ENCODE measurements at regions not wholly inside any gene's neighbourhood (a gene's known extent, or its start where the extent isn't known, plus 50 kb on each side); places are given as distances from the start of the nearest gene placed in this dataset.

DNA sequence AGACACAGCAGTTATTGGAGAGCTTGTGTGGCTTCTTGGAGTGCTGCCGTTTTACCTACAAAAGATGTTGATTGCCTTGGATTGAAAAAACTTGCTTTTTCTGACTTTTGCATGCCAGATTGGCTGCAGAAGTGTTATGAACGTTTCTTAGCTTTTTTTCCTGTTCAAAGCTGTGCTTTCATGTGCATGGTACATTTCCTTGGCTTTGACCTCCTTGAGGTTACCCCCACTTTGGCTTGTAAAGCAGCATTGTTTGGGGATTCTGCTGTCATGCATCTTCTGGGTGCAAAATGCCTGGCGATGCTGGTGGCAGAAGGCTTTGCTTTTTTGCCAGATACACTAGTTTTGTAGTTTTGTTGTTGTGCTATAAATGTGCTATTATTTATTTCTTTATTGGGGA, 80.0 kb downstream of the JRKL start:
- Histone ChIP-seq H3K4me3 (replicated peaks in 1 of 3; ENCODE audit: insufficient read depth in 1 of 3, low read depth in 1 of 3, low read length in 3 of 3) (no peak overlapping the region), H4K20me1 (replicated peaks; ENCODE audit: control insufficient read depth, extremely low read depth, insufficient read depth, low read length) (no peaks in the 10 kb centered on the region), H3K9me3 (replicated peaks; ENCODE audit: control insufficient read depth, insufficient read depth, low read length) (no peaks in the 10 kb centered on the region), H3K79me2 (ENCODE audit: control insufficient read depth, insufficient read depth, low read length) (no peaks in the 10 kb centered on the region), H2AFZ (ENCODE audit: low read depth, low read length) (no peak overlapping the region), H3K27me3 (ENCODE audit: control insufficient read depth in 2 of 2, insufficient read depth in 2 of 2, low read length in 2 of 2) (no peaks in the 10 kb centered on the region), H3K36me3 (ENCODE audit: control insufficient read depth in 2 of 2, extremely low read depth in 1 of 2, insufficient read depth in 2 of 2, low read length in 2 of 2) (no peaks in the 10 kb centered on the region), H3K27ac (ENCODE audit: insufficient read depth, low read depth, low read length) (no peak overlapping the region), H3K9me1 (replicated peaks; ENCODE audit: control insufficient read depth, extremely low read depth, insufficient read depth, low read length) (no peaks in the 10 kb centered on the region), H3K4me1 (ENCODE audit: control insufficient read depth, extremely low read depth, insufficient read depth, low read length) (no peaks in the 10 kb centered on the region), H3K9ac (replicated peaks; ENCODE audit: extremely low read depth, insufficient read depth, low read length) (no peak overlapping the region), H3K4me2 (ENCODE audit: insufficient read depth, low read length) (no peak overlapping the region)
- no TSS peak for BruUV-seq (replicated peaks)
- ChIA-PET CTCF (interaction anchor here (1.1 kb wide), 1 partner anchor 76 kb away, joined by 3 read pairs; no protein-coding TSS in a partner anchor), POLR2A (no interaction called here)
- no peak for FAIRE-seq
- no peak for DNase-seq (ENCODE audit: low read depth, low spot score)
- intact Hi-C loops (cut with micrococcal nuclease) (loop anchor here (10.0 kb wide), 1 partner anchor 1145 kb away; no protein-coding TSS in a partner anchor), dilution Hi-C loops (cut with MboI; ENCODE audit: extremely low pct_ligation_motif_present, low sequenced_read_pairs) (no loop called here)
- TF ChIP-seq POLR2A (IDR thresholded peaks at IDR 0.05; ENCODE audit: low read depth, low read length) = no peak
- no peak for TF ChIP-seq MYC (IDR thresholded peaks at IDR 0.05; ENCODE audit: low read depth, low read length)
- TF ChIP-seq JUN (IDR thresholded peaks at IDR 0.05; ENCODE audit: borderline replicate concordance, insufficient read depth, insufficient read length, low read depth) = no peak
- TF ChIP-seq, protein P1, sequence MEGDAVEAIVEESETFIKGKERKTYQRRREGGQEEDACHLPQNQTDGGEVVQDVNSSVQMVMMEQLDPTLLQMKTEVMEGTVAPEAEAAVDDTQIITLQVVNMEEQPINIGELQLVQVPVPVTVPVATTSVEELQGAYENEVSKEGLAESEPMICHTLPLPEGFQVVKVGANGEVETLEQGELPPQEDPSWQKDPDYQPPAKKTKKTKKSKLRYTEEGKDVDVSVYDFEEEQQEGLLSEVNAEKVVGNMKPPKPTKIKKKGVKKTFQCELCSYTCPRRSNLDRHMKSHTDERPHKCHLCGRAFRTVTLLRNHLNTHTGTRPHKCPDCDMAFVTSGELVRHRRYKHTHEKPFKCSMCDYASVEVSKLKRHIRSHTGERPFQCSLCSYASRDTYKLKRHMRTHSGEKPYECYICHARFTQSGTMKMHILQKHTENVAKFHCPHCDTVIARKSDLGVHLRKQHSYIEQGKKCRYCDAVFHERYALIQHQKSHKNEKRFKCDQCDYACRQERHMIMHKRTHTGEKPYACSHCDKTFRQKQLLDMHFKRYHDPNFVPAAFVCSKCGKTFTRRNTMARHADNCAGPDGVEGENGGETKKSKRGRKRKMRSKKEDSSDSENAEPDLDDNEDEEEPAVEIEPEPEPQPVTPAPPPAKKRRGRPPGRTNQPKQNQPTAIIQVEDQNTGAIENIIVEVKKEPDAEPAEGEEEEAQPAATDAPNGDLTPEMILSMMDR (IDR thresholded peaks at IDR 0.05; ENCODE audit: extremely low read depth in 1 of 2, insufficient read depth in 1 of 2, low read depth in 1 of 2, low read length in 2 of 2) = no peak

DNA sequence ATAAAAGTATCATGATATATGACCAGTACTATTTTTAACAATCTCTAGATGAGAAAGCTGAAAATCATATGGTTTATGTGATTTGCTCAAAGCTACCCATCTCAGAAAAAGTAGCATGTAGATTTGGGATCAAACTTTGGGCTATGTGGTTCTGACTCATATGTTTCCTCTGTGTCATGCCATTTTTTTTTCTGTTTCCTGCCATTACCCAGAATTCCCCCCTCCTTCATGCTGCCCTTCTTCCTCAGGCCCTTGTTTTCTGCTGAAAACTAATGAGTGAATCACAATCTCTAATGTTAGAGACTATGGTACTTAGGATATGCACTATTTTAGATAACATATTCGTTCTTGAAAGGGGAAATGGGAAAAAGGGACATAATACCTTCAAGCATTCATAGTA, 80.7 kb downstream of the JRKL start:
- no peak overlapping the region for H3K27ac ChIP-seq (ENCODE audit: insufficient read depth, low read depth, low read length)
- H3K4me3 ChIP-seq (replicated peaks in 1 of 3; ENCODE audit: insufficient read depth in 1 of 3, low read depth in 1 of 3, low read length in 3 of 3) = no peak overlapping the region
- DNase-seq (ENCODE audit: low read depth, low spot score) = no peak
- dilution Hi-C loops (cut with MboI; ENCODE audit: extremely low pct_ligation_motif_present, low sequenced_read_pairs) = no loop called here
- H4K20me1 ChIP-seq (replicated peaks; ENCODE audit: control insufficient read depth, extremely low read depth, insufficient read depth, low read length) = no peaks in the 10 kb centered on the region
- H3K4me1 ChIP-seq (ENCODE audit: control insufficient read depth, extremely low read depth, insufficient read depth, low read length) = no peaks in the 10 kb centered on the region
- H3K9ac ChIP-seq (replicated peaks; ENCODE audit: extremely low read depth, insufficient read depth, low read length) = no peak overlapping the region
- no peaks in the 10 kb centered on the region for H3K9me1 ChIP-seq (replicated peaks; ENCODE audit: control insufficient read depth, extremely low read depth, insufficient read depth, low read length)
- H3K36me3 ChIP-seq (ENCODE audit: control insufficient read depth in 2 of 2, extremely low read depth in 1 of 2, insufficient read depth in 2 of 2, low read length in 2 of 2) = no peaks in the 10 kb centered on the region
- no TSS peak for BruUV-seq (replicated peaks)
- ChIA-PET POLR2A (no interaction called here), CTCF (no interaction called here)
- TF ChIP-seq GATA2 (IDR thresholded peaks at IDR 0.05; ENCODE audit: insufficient read depth, insufficient read length, low read depth, low read length) (no peak), MYC (IDR thresholded peaks at IDR 0.05; ENCODE audit: low read depth, low read length) (no peak), JUN (IDR thresholded peaks at IDR 0.05; ENCODE audit: borderline replicate concordance, insufficient read depth, insufficient read length, low read depth) (no peak), EZH2 (IDR thresholded peaks at IDR 0.05; ENCODE audit: borderline replicate concordance, low read depth, low read length, severe bottlenecking) (no peak), POLR2AphosphoS5 (IDR thresholded peaks at IDR 0.05; ENCODE audit: insufficient read depth, low read depth, low read length) (no peak), FOS (IDR thresholded peaks at IDR 0.05; ENCODE audit: borderline replicate concordance, insufficient read depth, low read length) (no peak), POLR2A (IDR thresholded peaks at IDR 0.05; ENCODE audit: low read depth, low read length) (no peak)
- TF ChIP-seq, protein P2, sequence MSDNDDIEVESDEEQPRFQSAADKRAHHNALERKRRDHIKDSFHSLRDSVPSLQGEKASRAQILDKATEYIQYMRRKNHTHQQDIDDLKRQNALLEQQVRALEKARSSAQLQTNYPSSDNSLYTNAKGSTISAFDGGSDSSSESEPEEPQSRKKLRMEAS (IDR thresholded peaks at IDR 0.05; ENCODE audit: insufficient read depth, insufficient read length) = no peak
- TF ChIP-seq, protein P1 (IDR thresholded peaks at IDR 0.05; ENCODE audit: extremely low read depth in 1 of 2, insufficient read depth in 1 of 2, low read depth in 1 of 2, low read length in 2 of 2) = no peak
- H3K79me2 ChIP-seq (ENCODE audit: control insufficient read depth, insufficient read depth, low read length) = no peaks in the 10 kb centered on the region
- H3K4me2 ChIP-seq (ENCODE audit: insufficient read depth, low read length) = no peak overlapping the region
- no peak overlapping the region for H2AFZ ChIP-seq (ENCODE audit: low read depth, low read length)
- peak; percentile 38 for FAIRE-seq
- no peaks in the 10 kb centered on the region for H3K9me3 ChIP-seq (replicated peaks; ENCODE audit: control insufficient read depth, insufficient read depth, low read length)
- H3K27me3 ChIP-seq (ENCODE audit: control insufficient read depth in 2 of 2, insufficient read depth in 2 of 2, low read length in 2 of 2) = no peaks in the 10 kb centered on the region
- intact Hi-C loops (cut with micrococcal nuclease) = no loop called here

Data from endothelial cell of umbilical vein (primary cell).